HEK293 (cell line): ENCODE measurements at regions not wholly inside any gene's neighbourhood (a gene's known extent, or its start where the extent isn't known, plus 50 kb on each side); places are given as distances from the start of the nearest gene placed in this dataset.

Experiments used
- CTCF ChIA-PET: fragments of 350-600 bp; formaldehyde crosslinking; extraction: SDS; loops from one replicate; lab custom pipeline; 2021; ENCODE audit warnings: antibody characterized with exemption; lab: Yijun Ruan, JAX
- POLR2A ChIA-PET: fragments of 300-600 bp; formaldehyde crosslinking; extraction: SDS; loops from one replicate; lab custom pipeline; 2020; ENCODE audit warnings: antibody characterized with exemption, inconsistent platforms; lab: Yijun Ruan, JAX
- H3K27ac ChIP-seq: fragments of 200-500 bp; sonication (Bioruptor generic); 2 replicates; pipeline ENCODE4 v1.5.1; 2014; ENCODE audit warnings: low read depth, low read length, control low read depth, inconsistent platforms; ENCODE audit errors: extremely low read depth
- H3K36me3 ChIP-seq, 2 experiments: fragments of 200-500 bp in 1 of 2; sonication (Bioruptor generic) in 1 of 2; 1 replicate in 1 of 2; 2 replicates in 1 of 2; pipeline ENCODE4 v1.5.1; 2014 to 2017; ENCODE audit warnings: inconsistent platforms in 2 of 2, low read length in 2 of 2; ENCODE audit not compliant: control insufficient read depth in 2 of 2, insufficient read depth in 1 of 2
- H3K4me1 ChIP-seq: fragments of 200-500 bp; sonication (Bioruptor generic); 2 replicates; pipeline ENCODE4 v1.5.1; 2014; ENCODE audit warnings: mild to moderate bottlenecking, low read length, inconsistent platforms; ENCODE audit not compliant: control insufficient read depth, insufficient read depth
- H3K4me3 ChIP-seq: 2 replicates; pipeline ENCODE4 v1.5.1; 2011; ENCODE audit warnings: low read depth, mild to moderate bottlenecking, control low read depth, low read length, moderate library complexity
- H3K9me3 ChIP-seq: fragments of 200-500 bp; sonication (Bioruptor generic); 2 replicates; pipeline ENCODE4 v1.5.1; 2014; ENCODE audit warnings: low read depth, low read length, inconsistent platforms; ENCODE audit not compliant: control insufficient read depth, insufficient read depth
- ATF2 ChIP-seq: fragments of 450-650 bp; formaldehyde crosslinking; IDR thresholded peaks from 2 replicates; pipeline ENCODE4 v1.5.1; 2016; ENCODE audit warnings: missing biosample characterization, missing genetic modification characterization, low read depth
- CTCF ChIP-seq: fragments of 450-650 bp; formaldehyde crosslinking; IDR thresholded peaks from 2 replicates; pipeline ENCODE4 v1.5.1; 2016; ENCODE audit warnings: missing biosample characterization, missing genetic modification characterization
- GLI4 ChIP-seq: fragments of 450-650 bp; formaldehyde crosslinking; IDR thresholded peaks from 2 replicates; pipeline ENCODE4 v1.5.1; 2016; ENCODE audit warnings: missing biosample characterization, missing genetic modification characterization
- KLF10 ChIP-seq: fragments of 450-650 bp; IDR thresholded peaks from 2 replicates; pipeline ENCODE4 v1.5.1; 2018; ENCODE audit warnings: missing biosample characterization, mild to moderate bottlenecking, missing genetic modification characterization
- KLF17 ChIP-seq: fragments of 450-650 bp; formaldehyde crosslinking; IDR thresholded peaks from 2 replicates; pipeline ENCODE4 v1.5.1; 2016; ENCODE audit warnings: missing biosample characterization, missing genetic modification characterization
- OSR2 ChIP-seq: fragments of 450-650 bp; formaldehyde crosslinking; IDR thresholded peaks from 2 replicates; pipeline ENCODE4 v1.5.1; 2016; ENCODE audit warnings: missing biosample characterization, missing genetic modification characterization
- SP2 ChIP-seq: fragments of 450-650 bp; formaldehyde crosslinking; IDR thresholded peaks from 2 replicates; pipeline ENCODE4 v1.5.1; 2016; ENCODE audit warnings: missing biosample characterization, missing genetic modification characterization
- WT1 ChIP-seq: fragments of 450-650 bp; formaldehyde crosslinking; IDR thresholded peaks from 2 replicates; pipeline ENCODE4 v1.5.1; 2016; ENCODE audit warnings: missing biosample characterization, missing genetic modification characterization
- ZBTB11 ChIP-seq: fragments of 450-650 bp; formaldehyde crosslinking; conservative IDR thresholded peaks from 2 replicates; pipeline ENCODE4 v1.5.1; 2016; ENCODE audit warnings: low read depth, missing biosample characterization, missing genetic modification characterization
- ZBTB26 ChIP-seq: fragments of 450-650 bp; formaldehyde crosslinking; optimal IDR thresholded peaks from 2 replicates; pipeline ENCODE3; 2016; ENCODE audit warnings: missing biosample characterization, mild to moderate bottlenecking, missing genetic modification characterization
- ZBTB7A ChIP-seq: fragments of 450-650 bp; formaldehyde crosslinking; IDR thresholded peaks from 2 replicates; pipeline ENCODE4 v1.5.1; 2016; ENCODE audit warnings: low read depth, missing biosample characterization, missing genetic modification characterization
- ZBTB8A ChIP-seq: fragments of 450-650 bp; formaldehyde crosslinking; IDR thresholded peaks from 2 replicates; pipeline ENCODE4 v1.5.1; 2016; ENCODE audit warnings: missing biosample characterization, missing genetic modification characterization
- ZFP69B ChIP-seq: fragments of 450-650 bp; formaldehyde crosslinking; IDR thresholded peaks from 2 replicates; pipeline ENCODE4 v1.5.1; 2016; ENCODE audit warnings: missing biosample characterization, missing genetic modification characterization
- ZNF169 ChIP-seq: fragments of 450-650 bp; formaldehyde crosslinking; IDR thresholded peaks from 2 replicates; pipeline ENCODE4 v1.5.1; 2016; ENCODE audit warnings: missing biosample characterization, missing genetic modification characterization
- ZNF302 ChIP-seq: fragments of 450-650 bp; formaldehyde crosslinking; IDR thresholded peaks from 2 replicates; pipeline ENCODE4 v1.5.1; 2016; ENCODE audit warnings: missing biosample characterization, missing genetic modification characterization, low read depth
- ZNF311 ChIP-seq: fragments of 450-650 bp; formaldehyde crosslinking; IDR thresholded peaks from 2 replicates; pipeline ENCODE4 v1.5.1; 2017; ENCODE audit warnings: missing biosample characterization, missing genetic modification characterization, borderline replicate concordance
- ZNF416 ChIP-seq: fragments of 450-650 bp; formaldehyde crosslinking; IDR thresholded peaks from 2 replicates; pipeline ENCODE4 v1.5.1; 2016; ENCODE audit warnings: missing biosample characterization, missing genetic modification characterization
- ZNF433 ChIP-seq: fragments of 450-650 bp; formaldehyde crosslinking; IDR thresholded peaks from 2 replicates; pipeline ENCODE4 v1.5.1; 2016; ENCODE audit warnings: missing biosample characterization, missing genetic modification characterization, low read depth
- ZNF513 ChIP-seq: fragments of 450-650 bp; IDR thresholded peaks from 2 replicates; pipeline ENCODE4 v1.5.1; 2018; ENCODE audit warnings: missing biosample characterization, missing genetic modification characterization
- ZNF530 ChIP-seq: fragments of 450-650 bp; formaldehyde crosslinking; IDR thresholded peaks from 2 replicates; pipeline ENCODE4 v1.5.1; 2016; ENCODE audit warnings: low read depth, missing biosample characterization, missing genetic modification characterization
- ZNF571 ChIP-seq: fragments of 450-650 bp; formaldehyde crosslinking; IDR thresholded peaks from 2 replicates; pipeline ENCODE4 v1.5.0; 2017; ENCODE audit warnings: missing biosample characterization, missing genetic modification characterization
- ZNF658 ChIP-seq: fragments of 450-650 bp; formaldehyde crosslinking; IDR thresholded peaks from 2 replicates; pipeline ENCODE4; 2016; ENCODE audit warnings: missing biosample characterization, missing genetic modification characterization
- ZNF777 ChIP-seq: fragments of 450-650 bp; formaldehyde crosslinking; IDR thresholded peaks from 2 replicates; pipeline ENCODE4 v1.5.1; 2017; ENCODE audit warnings: missing biosample characterization, missing genetic modification characterization, borderline replicate concordance

GRCh38 chr20:50400705-50401586, 109.2 kb upstream of the PTPN1 start (continued):
- TF ChIP-seq CTCF (no peak), ZNF658 (tag by site-specific recombination) (no peak), ZBTB7A (tag by site-specific recombination) (no peak), ATF2 (tag by site-specific recombination) (no peak), GLI4 (tag by site-specific recombination) (no peak), WT1 (tag by site-specific recombination) (no peak), ZBTB26 (tag by site-specific recombination) (no peak), ZNF777 (tag by site-specific recombination) (no peak), ZNF311 (no peak)

GRCh38 chr20:50401587-50402418, 108.4 kb upstream of the PTPN1 start:
- CTCF ChIA-PET: no interaction called here
- TF ChIP-seq ZNF416 (no peak), ZNF169 (tag by site-specific recombination) (no peak), ZNF513 (tag by site-specific recombination) (no peak), ZFP69B (no peak), KLF17 (tag by site-specific recombination) (no peak), OSR2 (tag by site-specific recombination) (no peak), ZBTB8A (no peak), ZNF571 (tag by site-specific recombination) (no peak), KLF10 (no peak), SP2 (tag by site-specific recombination) (no peak), ZNF530 (tag by site-specific recombination) (no peak), ZNF433 (tag by site-specific recombination) (no peak), ZBTB11 (tag by site-specific recombination) (no peak), ZNF302 (tag by site-specific recombination) (no peak)
- no peaks in the 10 kb centered on the region for H3K9me3 ChIP-seq
- no peaks in the 10 kb centered on the region for H3K36me3 ChIP-seq
- no peak overlapping the region for H3K27ac ChIP-seq
- POLR2A ChIA-PET: no interaction called here
- no peak overlapping the region for H3K4me3 ChIP-seq
- no peaks in the 10 kb centered on the region for H3K4me1 ChIP-seq
